Endothelial cell of umbilical vein (primary cell): ENCODE measurements at regions not wholly inside any gene's neighbourhood (a gene's known extent, or its start where the extent isn't known, plus 50 kb on each side); places are given as distances from the start of the nearest gene placed in this dataset.

ENCODE experiments used
- BruUV-seq: library from RNA; stranded (reverse); fragments of 400-500 nt; replicated peaks from 2 replicates; lab custom pipeline; 2021; lab: Mats Ljungman, UMichigan
- CTCF ChIA-PET: fragments of 300-600, 350-600 bp; sonication (Branson Sonifier 250); formaldehyde crosslinking; loops from one replicate; lab custom pipeline; 2021; ENCODE audit warnings: antibody characterized with exemption, inconsistent platforms; lab: Charles Lee
- POLR2A ChIA-PET: fragments of 300-600, 350-600 bp; sonication (Branson Sonifier 250); formaldehyde crosslinking; loops from one replicate; lab custom pipeline; 2021; ENCODE audit warnings: antibody characterized with exemption, inconsistent platforms; lab: Charles Lee
- DNase-seq: peaks from one replicate; pipeline ENCODE4 v3.0.0-alpha.2; 2011; ENCODE audit warnings: low read depth, low spot score
- FAIRE-seq: peaks from 2 replicates; lab custom pipeline; 2011; peaks lifted over from hg19 to GRCh38; lab: Jason Lieb, UNC
- H2AFZ ChIP-seq: 2 replicates; pipeline ENCODE4 v1.6.0; 2012; ENCODE audit warnings: low read depth, low read length, control low read depth, inconsistent platforms
- H3K27ac ChIP-seq: 2 replicates; pipeline ENCODE4 v1.5.1; 2011; ENCODE audit warnings: low read depth, mild to moderate bottlenecking, control low read depth, low read length, moderate library complexity; ENCODE audit not compliant: insufficient read depth
- H3K27me3 ChIP-seq, 2 experiments: 2 replicates each; pipeline versions ENCODE4 v1.6.0 to v1.6.1; 2011; ENCODE audit warnings: low read length in 2 of 2, mixed read lengths in 1 of 2; ENCODE audit not compliant: control insufficient read depth in 2 of 2, insufficient read depth in 2 of 2
- H3K36me3 ChIP-seq, 2 experiments: 2 replicates in 1 of 2; 3 replicates in 1 of 2; pipeline ENCODE4 v1.5.1; 2011; ENCODE audit warnings: low read length in 2 of 2, mild to moderate bottlenecking in 1 of 2, moderate library complexity in 1 of 2; ENCODE audit not compliant: control insufficient read depth in 2 of 2, insufficient read depth in 2 of 2; ENCODE audit errors: extremely low read depth in 1 of 2
- H3K4me1 ChIP-seq: 3 replicates; pipeline ENCODE4 v1.5.1; 2011; ENCODE audit warnings: mild to moderate bottlenecking, low read length; ENCODE audit not compliant: control insufficient read depth, insufficient read depth; ENCODE audit errors: extremely low read depth
- H3K4me2 ChIP-seq: 2 replicates; pipeline ENCODE4 v1.6.1; 2011; ENCODE audit warnings: low read length, control low read depth, mixed read lengths; ENCODE audit not compliant: insufficient read depth
- H3K4me3 ChIP-seq, 3 experiments: fragments of 200-600 bp in 1 of 3; sonication (generic), shearing (Covaris generic) in 1 of 3; replicated peaks in 1 of 3; 2 replicates each; pipeline ENCODE4 v1.5.1; 2011 to 2016; ENCODE audit warnings: control low read depth in 3 of 3, low read length in 3 of 3, mild to moderate bottlenecking in 2 of 3, inconsistent platforms in 1 of 3, low read depth in 1 of 3, moderate library complexity in 1 of 3; ENCODE audit not compliant: insufficient read depth in 1 of 3
- H3K79me2 ChIP-seq: 2 replicates; pipeline ENCODE4 v1.6.0; 2012; ENCODE audit warnings: low read length, inconsistent platforms; ENCODE audit not compliant: control insufficient read depth, insufficient read depth
- H3K9ac ChIP-seq: replicated peaks from 2 replicates; pipeline ENCODE3; 2011; ENCODE audit warnings: low read length, control low read depth; ENCODE audit not compliant: insufficient read depth; ENCODE audit errors: extremely low read depth
- H3K9me1 ChIP-seq: replicated peaks from 3 replicates; pipeline ENCODE4 v1.6.0; 2011; ENCODE audit warnings: mild to moderate bottlenecking, low read length; ENCODE audit not compliant: control insufficient read depth, insufficient read depth; ENCODE audit errors: extremely low read depth
- H3K9me3 ChIP-seq: replicated peaks from 2 replicates; pipeline ENCODE4 v1.5.1; 2012; ENCODE audit warnings: low read length, inconsistent platforms; ENCODE audit not compliant: control insufficient read depth, insufficient read depth
- H4K20me1 ChIP-seq: replicated peaks from 2 replicates; pipeline ENCODE3; 2011; ENCODE audit warnings: mild to moderate bottlenecking, low read length; ENCODE audit not compliant: control insufficient read depth, insufficient read depth; ENCODE audit errors: extremely low read depth
- CTCF ChIP-seq, 2 donors: IDR thresholded peaks; 1 replicate in 1 of 2; 2 replicates in 1 of 2; pipeline ENCODE4 v1.5.1; 2011; ENCODE audit warnings: low read length in 2 of 2, mild to moderate bottlenecking in 2 of 2, moderate library complexity in 2 of 2, control low read depth in 1 of 2, inconsistent platforms in 1 of 2, low read depth in 1 of 2; ENCODE audit not compliant: insufficient read depth in 1 of 2; ENCODE audit errors: extremely low read depth in 1 of 2
- EZH2 ChIP-seq: IDR thresholded peaks from 2 replicates; pipeline ENCODE4 v1.6.1; 2012; ENCODE audit warnings: borderline replicate concordance, low read depth, mild to moderate bottlenecking, moderate library complexity, low read length, inconsistent platforms; ENCODE audit not compliant: severe bottlenecking
- FOS ChIP-seq: IDR thresholded peaks from 2 replicates; pipeline ENCODE4 v1.6.1; 2011; ENCODE audit warnings: mild to moderate bottlenecking, low read length, moderate library complexity, borderline replicate concordance; ENCODE audit not compliant: insufficient read depth
- GATA2 ChIP-seq: IDR thresholded peaks from 2 replicates; pipeline ENCODE4 v1.7.0; 2011; ENCODE audit warnings: low read depth, mild to moderate bottlenecking, moderate library complexity, mixed read lengths, low read length; ENCODE audit not compliant: insufficient read length, insufficient read depth
- JUN ChIP-seq: IDR thresholded peaks from 2 replicates; pipeline ENCODE4 v1.6.1; 2011; ENCODE audit warnings: borderline replicate concordance, low read depth; ENCODE audit not compliant: insufficient read length, insufficient read depth
- MAX ChIP-seq: IDR thresholded peaks from 2 replicates; pipeline ENCODE4 v1.6.1; 2011; ENCODE audit not compliant: insufficient read depth, insufficient read length
- MYC ChIP-seq: IDR thresholded peaks from one replicate; pipeline ENCODE4 v1.6.1; 2011; ENCODE audit warnings: mild to moderate bottlenecking, low read depth, low read length
- POLR2A ChIP-seq: IDR thresholded peaks from 2 replicates; pipeline ENCODE4 v1.6.1; 2012; ENCODE audit warnings: low read depth, mild to moderate bottlenecking, control low read depth, low read length
- POLR2AphosphoS5 ChIP-seq: IDR thresholded peaks from 2 replicates; pipeline ENCODE4 v1.6.1; 2012; ENCODE audit warnings: low read depth, mild to moderate bottlenecking, control low read depth, low read length, moderate library complexity; ENCODE audit not compliant: insufficient read depth
- dilution Hi-C: fragments of 300-500 bp; cut with MboI; formaldehyde crosslinking; loops from one replicate; pipeline ENCODE4 v1.15.0; 2019; ENCODE audit warnings: low sequenced_read_pairs; ENCODE audit not compliant: extremely low pct_ligation_motif_present
- intact Hi-C: fragments of 100-400 bp; cut with micrococcal nuclease; formaldehyde crosslinking; loops from one replicate; pipeline ENCODE4 v1.10.0; 2022

GRCh38 chrX:79290596-79290995 is 76.5 kb downstream of the ITM2A start:
- H4K20me1 ChIP-seq, result no peaks in the 10 kb centered on the region
- no peaks in the 10 kb centered on the region for H3K9me1 ChIP-seq
- TF ChIP-seq FOS (no peak), POLR2AphosphoS5 (no peak), MYC (no peak), JUN (no peak), MAX (no peak), POLR2A (no peak)
- POLR2A ChIA-PET, result no interaction called here
- no TSS peak for BruUV-seq
- no peaks in the 10 kb centered on the region for H3K79me2 ChIP-seq
- H3K9ac ChIP-seq, result no peak overlapping the region
- DNase-seq (no peak), FAIRE-seq (no peak)
- dilution Hi-C loops, result no loop called here
- intact Hi-C loops, result no loop called here
- H3K4me1 ChIP-seq, result no peaks in the 10 kb centered on the region
- H3K9me3 ChIP-seq, result no peaks in the 10 kb centered on the region
- CTCF ChIA-PET, result no interaction called here
- H3K4me3 ChIP-seq, result no peak overlapping the region
- H3K36me3 ChIP-seq, result no peaks in the 10 kb centered on the region
- no peak overlapping the region for H3K4me2 ChIP-seq
- no peak overlapping the region for H2AFZ ChIP-seq
- H3K27me3 ChIP-seq, result no peaks in the 10 kb centered on the region
- H3K27ac ChIP-seq, result no peak overlapping the region

- no TSS peak for BruUV-seq
- no peaks in the 10 kb centered on the region for H3K9me1 ChIP-seq
- H2AFZ ChIP-seq, result no peak overlapping the region
- H3K4me2 ChIP-seq, result no peak overlapping the region
- DNase-seq (no peak), FAIRE-seq (no peak)
- dilution Hi-C loops (no loop called here), intact Hi-C loops (no loop called here)
- H3K9me3 ChIP-seq, result no peaks in the 10 kb centered on the region
- POLR2A ChIA-PET, result no interaction called here
- no peaks in the 10 kb centered on the region for H3K4me1 ChIP-seq
- CTCF ChIA-PET, result no interaction called here
- H3K27me3 ChIP-seq, result no peaks in the 10 kb centered on the region
- H3K4me3 ChIP-seq, result no peak overlapping the region
- H4K20me1 ChIP-seq, result no peaks in the 10 kb centered on the region
- no peaks in the 10 kb centered on the region for H3K79me2 ChIP-seq
- no peak overlapping the region for H3K27ac ChIP-seq
- no peaks in the 10 kb centered on the region for H3K36me3 ChIP-seq
- no peak overlapping the region for H3K9ac ChIP-seq
- no peak for TF ChIP-seq EZH2
- TF ChIP-seq JUN, result no peak
- TF ChIP-seq GATA2, result no peak
- no peak for TF ChIP-seq POLR2AphosphoS5
- TF ChIP-seq MAX, result no peak
- TF ChIP-seq MYC, result no peak
- TF ChIP-seq POLR2A, result no peak
- no peak for TF ChIP-seq CTCF (IDR thresholded peaks at IDR 0.05; ENCODE audit: extremely low read depth in 1 of 2, insufficient read depth in 1 of 2, low read depth in 1 of 2, low read length in 2 of 2)
- no peak for TF ChIP-seq FOS
Observed at GRCh38 chrX:79288733-79289132, 78.4 kb downstream of the ITM2A start.
